Activated CD4-positive, alpha-beta T cell treated with anti-CD3 and anti-CD28 coated beads for 36 hours (primary cell): ENCODE measurements at regions not wholly inside any gene's neighbourhood (a gene's known extent, or its start where the extent isn't known, plus 50 kb on each side); places are given as distances from the start of the nearest gene placed in this dataset.
A peak's percentile ranks its signal among the peaks of the same experiment; 100 is the strongest.

Source experiments
- ATAC-seq: fragments of 200-7000 bp; cut with Tn5 transposase; one replicate; pipeline ENCODE4 v1.10.0; 2021; ENCODE audit warnings: mild to moderate bottlenecking, moderate library complexity
- CTCF ChIA-PET: fragments of 350-600 bp; sonication (Branson Sonifier 250); formaldehyde crosslinking; loops from one replicate; lab custom pipeline; 2021; ENCODE audit warnings: antibody characterized with exemption; lab: Charles Lee
- POLR2A ChIA-PET: fragments of 350-600 bp; sonication (Branson Sonifier 250); formaldehyde crosslinking; loops from one replicate; lab custom pipeline; 2021; ENCODE audit warnings: antibody characterized with exemption, inconsistent platforms; lab: Charles Lee
- DNase-seq: peaks from one replicate; pipeline ENCODE4 v3.0.0-alpha.2; 2020
- H3K27ac Mint-ChIP-seq: one replicate; pipeline ENCODE4 v1.8.0; 2021; ENCODE audit warnings: mixed read lengths
- H3K27me3 Mint-ChIP-seq: one replicate; pipeline ENCODE4 v1.8.0; 2021; ENCODE audit warnings: mixed read lengths
- H3K36me3 Mint-ChIP-seq: one replicate; pipeline ENCODE4 v1.8.0; 2021; ENCODE audit warnings: low read depth, mixed read lengths
- H3K4me1 Mint-ChIP-seq: one replicate; pipeline ENCODE4 v1.8.0; 2021; ENCODE audit warnings: mixed read lengths
- H3K4me3 Mint-ChIP-seq: one replicate; pipeline ENCODE4 v1.8.0; 2021; ENCODE audit warnings: mild to moderate bottlenecking, moderate library complexity, mixed read lengths
- H3K9me3 Mint-ChIP-seq: one replicate; pipeline ENCODE4 v1.8.0; 2021; ENCODE audit warnings: low read depth, mixed read lengths
- intact Hi-C, 2 experiments: fragments of 100-400 bp; cut with DNase I in 1 of 2; cut with micrococcal nuclease in 1 of 2; formaldehyde crosslinking; loops; one replicate each; pipeline versions ENCODE4 v1.14.2 to v1.15.1; 2022 to 2024; cut with DNase I, micrococcal nuclease

- Mint-ChIP-seq H3K9me3 (no peaks in the 10 kb centered on the region), H3K27me3 (peaks cover 2% of the 10 kb centered on the region), H3K4me3 (no peak overlapping the region), H3K36me3 (no peaks in the 10 kb centered on the region), H3K27ac (no peak overlapping the region), H3K4me1 (peaks cover 13% of the 10 kb centered on the region)
- CTCF ChIA-PET: no interaction called here
- POLR2A ChIA-PET: interaction anchor here (0.8 kb wide), 1 partner anchor 122 kb away, joined by 5 read pairs; no protein-coding TSS in a partner anchor
- DNase-seq (peak; percentile 26), ATAC-seq (peak; percentile 75)
- intact Hi-C loops: no loop called here
Observed at GRCh38 chr10:62626817-62627216, 177.7 kb upstream of the ADO start.

DNA sequence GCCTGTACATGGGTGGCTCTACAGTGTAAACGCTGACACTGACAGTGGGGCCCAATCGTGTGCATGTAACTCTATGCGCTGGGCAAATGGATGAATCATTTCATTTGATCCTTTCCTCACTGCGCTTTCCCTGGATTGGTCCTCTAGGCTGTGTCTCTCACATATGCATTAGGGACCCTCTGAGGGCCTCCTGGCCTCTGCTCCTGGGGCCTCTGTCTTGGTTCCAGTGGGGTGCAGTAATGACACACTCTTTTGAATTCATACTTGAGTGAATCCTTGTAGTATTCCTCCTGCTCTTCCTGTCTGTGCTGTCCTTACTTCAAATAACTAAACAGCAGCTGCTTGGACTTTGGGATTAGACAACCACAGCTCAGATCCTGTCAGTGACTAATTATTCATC lies 176.5 kb upstream of the ADO start:
- intact Hi-C loops: no loop called here
- H3K9me3 Mint-ChIP-seq: no peaks in the 10 kb centered on the region
- POLR2A ChIA-PET: no interaction called here
- ATAC-seq (no peak), DNase-seq (no peak)
- no peak overlapping the region for H3K27ac Mint-ChIP-seq
- H3K4me3 Mint-ChIP-seq: no peak overlapping the region
- H3K27me3 Mint-ChIP-seq: peaks cover 2% of the 10 kb centered on the region
- H3K36me3 Mint-ChIP-seq: no peaks in the 10 kb centered on the region
- CTCF ChIA-PET: no interaction called here
- peaks cover 21% of the 10 kb centered on the region for H3K4me1 Mint-ChIP-seq

DNA sequence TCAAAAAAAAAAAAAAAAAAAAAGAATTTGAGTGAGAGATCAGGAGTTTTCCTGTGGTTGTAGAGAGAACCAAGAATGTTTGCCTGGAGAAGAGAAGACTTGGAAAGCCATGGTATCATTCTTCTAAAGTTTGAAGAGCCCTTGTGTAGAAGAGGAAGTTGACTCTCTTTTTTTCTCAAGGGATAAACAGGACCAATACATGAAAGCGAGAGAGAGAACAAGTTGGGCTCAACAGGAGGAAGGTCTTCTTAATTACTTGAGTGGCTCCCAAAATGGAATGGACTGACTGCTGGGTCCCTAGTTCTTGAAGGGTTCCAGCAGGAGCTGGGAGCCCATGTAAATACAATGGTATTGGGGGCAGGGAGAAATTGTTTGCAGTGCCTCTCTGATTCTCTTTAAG lies 173.3 kb upstream of the ADO start:
- Mint-ChIP-seq H3K27me3 (no peaks in the 10 kb centered on the region), H3K27ac (no peak overlapping the region), H3K4me1 (peaks cover 30% of the 10 kb centered on the region), H3K36me3 (no peaks in the 10 kb centered on the region), H3K9me3 (no peaks in the 10 kb centered on the region), H3K4me3 (no peak overlapping the region)
- intact Hi-C loops: no loop called here
- ATAC-seq (no peak), DNase-seq (no peak)
- CTCF ChIA-PET: interaction anchor here (1.1 kb wide), 1 partner anchor 21 kb away, joined by 3 read pairs; no protein-coding TSS in a partner anchor
- POLR2A ChIA-PET: no interaction called here

- no peaks in the 10 kb centered on the region for H3K27me3 Mint-ChIP-seq
- no peak overlapping the region for H3K4me3 Mint-ChIP-seq
- no peaks in the 10 kb centered on the region for H3K36me3 Mint-ChIP-seq
- ChIA-PET POLR2A (no interaction called here), CTCF (interaction anchor here (0.7 to 1.1 kb wide), 2 partner anchors 22 to 516 kb away, joined by 3 to 4 read pairs; no protein-coding TSS in a partner anchor)
- H3K9me3 Mint-ChIP-seq: no peaks in the 10 kb centered on the region
- H3K27ac Mint-ChIP-seq: peak overlapping the region; percentile 59
- intact Hi-C loops: no loop called here
- H3K4me1 Mint-ChIP-seq: peaks cover 25% of the 10 kb centered on the region
- DNase-seq (peak; percentile 68), ATAC-seq (peak; percentile 86)
Observed at GRCh38 chr10:62632071-62632809, 172.3 kb upstream of the ADO start.

DNA sequence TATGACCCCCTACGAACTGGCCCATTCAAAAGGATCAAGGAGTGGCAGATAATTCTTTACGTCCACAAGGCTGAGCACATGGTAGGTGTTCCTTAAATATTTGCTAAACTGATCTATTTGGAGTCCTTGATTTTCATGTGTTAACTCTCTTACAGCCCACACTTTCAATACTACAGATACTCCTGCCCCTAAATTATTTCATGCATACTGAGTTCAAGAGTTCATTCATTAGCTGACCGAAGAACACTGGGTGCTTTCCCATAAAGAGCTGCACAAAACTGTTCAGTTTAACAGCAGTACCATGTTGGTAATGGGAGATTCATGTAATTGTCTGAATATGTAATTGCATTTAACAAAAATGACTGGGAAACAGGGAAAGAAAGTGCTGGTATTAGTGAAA lies 170.5 kb upstream of the ADO start:
- no peak for ATAC-seq
- H3K4me1 Mint-ChIP-seq: peaks cover 24% of the 10 kb centered on the region
- no peak for DNase-seq
- no peaks in the 10 kb centered on the region for H3K9me3 Mint-ChIP-seq
- H3K27me3 Mint-ChIP-seq: no peaks in the 10 kb centered on the region
- H3K4me3 Mint-ChIP-seq: no peak overlapping the region
- no peaks in the 10 kb centered on the region for H3K36me3 Mint-ChIP-seq
- POLR2A ChIA-PET: no interaction called here
- no peak overlapping the region for H3K27ac Mint-ChIP-seq
- intact Hi-C loops: no loop called here
- CTCF ChIA-PET: interaction anchor here (0.6 to 2.5 kb wide), 2 partner anchors 11 to 123 kb away, joined by 3 to 10 read pairs; no protein-coding TSS in a partner anchor

DNA sequence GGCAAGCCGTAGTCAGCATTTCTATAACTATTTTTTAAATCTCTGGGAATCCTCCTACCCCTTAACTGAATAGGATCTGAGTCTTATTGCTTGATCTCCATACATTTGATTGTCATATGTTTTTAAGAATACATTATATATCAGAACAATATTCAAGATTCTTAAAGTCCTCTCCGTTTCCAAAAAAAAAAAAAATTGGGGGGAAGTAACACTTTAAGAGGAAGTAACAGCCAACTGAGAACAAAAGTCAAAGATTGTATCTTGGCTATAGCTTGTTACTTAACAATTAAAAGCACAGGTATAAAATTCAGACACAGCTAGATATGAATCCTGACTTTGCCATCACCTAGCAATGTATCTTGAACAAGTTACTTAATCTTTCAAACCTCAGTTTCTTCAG lies 169.9 kb upstream of the ADO start:
- DNase-seq (no peak), ATAC-seq (no peak)
- Mint-ChIP-seq H3K27ac (no peak overlapping the region), H3K27me3 (no peaks in the 10 kb centered on the region), H3K9me3 (no peaks in the 10 kb centered on the region), H3K36me3 (no peaks in the 10 kb centered on the region), H3K4me3 (no peak overlapping the region), H3K4me1 (peaks cover 24% of the 10 kb centered on the region)
- intact Hi-C loops: no loop called here
- ChIA-PET CTCF (interaction anchor here (0.6 to 2.5 kb wide), 4 partner anchors 12 to 359 kb away, joined by 3 to 10 read pairs (median 4); no protein-coding TSS in a partner anchor), POLR2A (no interaction called here)

GRCh38 chr10:62635127-62635526 lies 169.4 kb upstream of the ADO start:
- H3K27ac Mint-ChIP-seq: no peak overlapping the region
- H3K9me3 Mint-ChIP-seq: no peaks in the 10 kb centered on the region
- DNase-seq: no peak
- no peak for ATAC-seq
- H3K4me3 Mint-ChIP-seq: no peak overlapping the region
- peaks cover 27% of the 10 kb centered on the region for H3K4me1 Mint-ChIP-seq
- CTCF ChIA-PET: interaction anchor here (0.7 to 2.5 kb wide), 3 partner anchors 12 to 358 kb away, joined by 3 to 10 read pairs (median 6); no protein-coding TSS in a partner anchor
- intact Hi-C loops: loop anchor here in 1 of 2 experiments (5.0 kb wide), 1 partner anchor 588 kb away; no protein-coding TSS in a partner anchor
- POLR2A ChIA-PET: no interaction called here
- H3K36me3 Mint-ChIP-seq: no peaks in the 10 kb centered on the region
- H3K27me3 Mint-ChIP-seq: no peaks in the 10 kb centered on the region

DNA sequence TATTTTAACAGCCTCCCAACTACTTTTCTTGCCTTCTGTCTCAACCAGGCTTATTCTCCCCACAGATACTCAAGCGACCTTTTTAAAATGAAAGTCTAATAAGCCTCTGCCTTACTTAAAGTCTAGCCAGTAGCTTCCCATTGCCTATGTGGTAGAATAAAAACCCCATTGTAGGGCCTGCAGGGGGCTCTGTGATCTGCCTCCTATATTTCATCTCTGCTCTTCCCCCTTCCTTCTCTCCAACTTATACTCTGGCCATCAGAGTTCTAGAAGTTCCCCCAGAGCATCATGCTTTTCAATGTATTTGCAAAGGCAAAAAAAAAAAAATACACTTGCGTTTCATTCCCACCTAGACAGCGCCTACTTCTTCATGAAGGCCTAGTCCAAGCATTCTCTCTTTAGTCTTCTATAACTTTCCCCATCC lies 167.7 kb upstream of the ADO start:
- H3K36me3 Mint-ChIP-seq: no peaks in the 10 kb centered on the region
- CTCF ChIA-PET: interaction anchor here (0.7 to 2.3 kb wide), 8 partner anchors 15 to 186 kb away, joined by 3 to 12 read pairs (median 5); no protein-coding TSS in a partner anchor
- H3K9me3 Mint-ChIP-seq: no peaks in the 10 kb centered on the region
- POLR2A ChIA-PET: interaction anchor here (0.6 to 1.5 kb wide), 6 partner anchors 45 to 746 kb away, joined by 3 to 15 read pairs (median 8); partner anchors contain the start of genes ADO and EGR2
- no peaks in the 10 kb centered on the region for H3K27me3 Mint-ChIP-seq
- DNase-seq (peak; percentile 24), ATAC-seq (peak; percentile 8)
- intact Hi-C loops: loop anchor here (1.0 to 5.0 kb wide), 10 partner anchors 22 to 590 kb away; partner anchors contain the start of gene EGR2 (in 1 of the 2)
- H3K4me3 Mint-ChIP-seq: no peak overlapping the region
- H3K4me1 Mint-ChIP-seq: peaks cover 27% of the 10 kb centered on the region
- no peak overlapping the region for H3K27ac Mint-ChIP-seq

DNA sequence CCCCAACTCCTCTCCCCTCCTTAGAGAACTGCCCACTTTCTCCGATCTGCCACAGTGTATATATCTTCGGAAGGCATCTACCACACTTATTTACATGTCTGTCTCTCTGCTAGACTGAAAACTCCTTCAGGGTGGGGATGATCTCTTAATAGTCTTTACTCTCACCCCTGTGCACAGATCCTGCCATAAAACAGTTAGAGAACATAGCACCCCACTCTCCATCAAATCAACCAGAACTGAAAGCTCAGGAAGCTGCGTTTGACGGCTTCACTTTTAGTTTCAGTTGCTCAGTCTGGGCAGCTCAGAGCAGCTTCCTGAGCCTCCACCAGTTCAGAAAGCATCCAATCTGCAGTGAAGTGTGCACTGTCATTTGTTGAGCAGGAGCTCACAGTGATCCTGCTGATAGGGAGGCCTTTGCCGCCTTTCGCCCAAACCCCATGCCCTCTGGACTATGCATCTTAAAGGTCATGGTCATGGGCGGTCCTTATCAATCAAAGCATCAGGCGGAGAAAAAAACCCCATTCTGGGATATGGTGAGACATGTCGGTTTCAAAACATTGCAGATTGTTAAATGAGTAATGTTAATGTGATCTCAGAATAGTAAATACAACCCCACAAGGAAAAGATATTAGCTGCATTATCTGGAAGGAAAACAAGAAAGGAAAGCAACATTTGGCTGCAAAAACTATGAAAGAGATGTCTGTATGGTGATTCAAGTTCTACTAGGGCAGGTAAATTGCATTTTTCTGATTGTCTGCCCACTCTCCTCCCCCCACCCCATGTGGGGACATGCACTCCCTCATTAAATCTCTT lies 167.1 kb upstream of the ADO start:
- H3K27me3 Mint-ChIP-seq: no peaks in the 10 kb centered on the region
- H3K4me3 Mint-ChIP-seq: no peak overlapping the region
- peak; percentile 95 for ATAC-seq
- H3K4me1 Mint-ChIP-seq: peaks cover 21% of the 10 kb centered on the region
- intact Hi-C loops: loop anchor here (1.0 to 5.0 kb wide), 10 partner anchors 22 to 590 kb away; partner anchors contain the start of gene EGR2 (in 1 of the 2)
- no peaks in the 10 kb centered on the region for H3K36me3 Mint-ChIP-seq
- DNase-seq: peak; percentile 82
- H3K9me3 Mint-ChIP-seq: no peaks in the 10 kb centered on the region
- H3K27ac Mint-ChIP-seq: no peak overlapping the region
- CTCF ChIA-PET: interaction anchor here (0.7 to 2.3 kb wide), 13 partner anchors 15 to 185 kb away, joined by 3 to 12 read pairs (median 4); no protein-coding TSS in a partner anchor
- POLR2A ChIA-PET: interaction anchor here (0.6 to 1.5 kb wide), 7 partner anchors 44 to 746 kb away, joined by 3 to 15 read pairs (median 7); partner anchors contain the start of genes ADO and EGR2

DNA sequence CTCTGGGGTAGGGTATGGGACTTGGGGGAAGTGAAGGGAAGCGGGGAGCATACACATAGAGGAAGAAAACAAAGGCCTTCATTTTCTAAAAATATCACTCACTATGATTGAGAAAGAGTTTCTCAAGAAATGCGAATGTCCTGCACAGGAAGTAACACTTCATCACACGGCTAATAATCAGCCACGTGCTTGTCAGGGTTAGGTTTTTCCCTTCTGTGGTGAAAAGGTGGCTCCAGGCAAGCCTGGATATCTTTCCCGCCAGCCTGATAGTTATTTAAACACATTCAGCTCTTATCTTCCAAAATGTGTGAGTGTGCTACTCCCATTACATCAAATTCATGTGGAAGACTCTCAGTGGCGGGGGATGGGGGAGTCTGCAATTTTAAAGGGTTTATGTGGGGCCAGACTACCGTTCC lies 166.4 kb upstream of the ADO start:
- Mint-ChIP-seq H3K27me3 (no peaks in the 10 kb centered on the region), H3K36me3 (no peaks in the 10 kb centered on the region), H3K4me3 (no peak overlapping the region), H3K9me3 (no peaks in the 10 kb centered on the region), H3K27ac (no peak overlapping the region), H3K4me1 (peaks cover 21% of the 10 kb centered on the region)
- DNase-seq (no peak), ATAC-seq (no peak)
- intact Hi-C loops: loop anchor here in 1 of 2 experiments (5.0 kb wide), 1 partner anchor 591 kb away; no protein-coding TSS in a partner anchor
- CTCF ChIA-PET: interaction anchor here (0.6 to 2.3 kb wide), 12 partner anchors 9 to 180 kb away, joined by 3 to 12 read pairs (median 4); no protein-coding TSS in a partner anchor
- POLR2A ChIA-PET: interaction anchor here (1.0 to 1.5 kb wide), 5 partner anchors 43 to 179 kb away, joined by 3 to 15 read pairs (median 7); partner anchors contain the start of genes ADO and EGR2
